CD4-positive, alpha-beta T cell treated with Interferon alpha-2 for 1 hour (primary cell): ENCODE measurements at regions not wholly inside any gene's neighbourhood (a gene's known extent, or its start where the extent isn't known, plus 50 kb on each side); places are given as distances from the start of the nearest gene placed in this dataset.

Source experiments
- DNase-seq, 2 donors: peaks; one replicate each; pipeline ENCODE4 v3.0.0-alpha.2; 2020 to 2022

DNA sequence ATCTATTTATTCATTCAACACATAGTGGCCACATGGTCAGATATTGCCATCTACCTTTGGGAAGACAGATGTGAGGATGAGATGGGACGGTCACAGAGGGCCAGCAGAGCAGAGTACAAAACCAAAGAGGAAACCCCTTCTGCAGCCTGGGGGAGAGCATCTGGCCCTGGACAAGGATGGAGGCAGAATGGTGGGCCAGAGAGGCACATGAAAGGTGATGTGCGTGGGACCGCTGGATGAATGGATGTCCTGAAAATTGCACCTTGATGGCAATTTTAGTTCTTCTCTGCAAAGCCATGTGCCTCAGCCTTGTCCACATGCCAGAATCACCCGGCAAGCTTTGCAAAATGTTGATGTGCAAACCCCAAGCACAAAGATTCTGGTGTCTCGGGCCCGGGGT lies 77.4 kb upstream of the CD93 start:
- DNase-seq = no peak

DNA sequence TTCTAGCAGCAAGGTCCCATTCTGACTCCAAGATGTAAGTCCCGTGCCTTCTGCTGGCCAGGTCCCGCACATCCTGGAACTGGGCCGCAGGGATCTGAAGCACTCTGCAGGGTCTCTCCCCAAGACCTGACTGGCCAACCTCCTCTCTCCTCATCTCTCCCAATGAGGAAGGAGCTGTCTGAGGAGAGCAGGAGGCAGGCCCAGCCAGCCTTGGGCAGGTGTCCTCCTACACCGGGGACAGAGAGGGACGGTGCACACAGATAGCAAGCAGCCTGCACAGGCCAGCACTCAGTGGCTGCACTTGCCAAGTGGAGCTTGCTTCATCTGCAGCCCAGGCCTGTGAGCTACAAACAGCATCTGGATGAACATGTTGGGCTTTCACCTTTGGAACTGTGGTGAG lies 76.8 kb upstream of the CD93 start:
- DNase-seq = no peak

DNA sequence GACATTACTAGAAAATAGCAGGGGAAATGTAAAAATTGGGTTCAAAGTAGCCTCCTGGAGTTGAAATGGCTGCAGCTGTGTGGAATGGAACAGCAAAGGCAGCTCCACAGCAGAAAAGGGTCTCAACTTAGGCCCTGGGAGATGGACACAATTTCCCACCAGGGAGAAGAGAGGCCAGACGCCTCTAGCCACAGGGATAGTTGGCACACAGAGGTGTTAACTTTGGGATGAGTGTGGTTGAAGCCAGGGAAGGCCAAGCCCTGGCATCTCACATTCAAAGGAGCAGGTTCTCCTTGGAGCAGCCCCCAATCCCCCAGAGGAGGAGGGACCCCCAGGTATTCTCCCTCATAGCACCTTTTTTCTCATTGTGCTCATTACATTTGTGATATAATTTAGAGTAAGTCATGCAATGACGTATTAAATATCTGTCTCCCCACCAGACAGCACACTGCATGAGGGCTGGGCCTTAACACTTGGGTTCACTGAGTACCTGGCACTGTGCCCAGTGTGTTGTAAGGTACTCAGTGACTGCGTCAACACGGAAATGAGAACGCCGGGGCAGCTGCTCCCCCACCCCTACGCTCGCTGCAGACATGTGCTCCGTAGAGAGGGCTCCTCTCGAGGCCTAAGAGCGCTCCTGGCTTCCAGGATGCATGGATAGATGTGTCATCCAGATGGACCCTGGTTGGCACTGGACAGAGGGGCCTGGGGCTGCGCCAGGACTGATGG lies 76.0 kb upstream of the CD93 start:
- peak; percentile 38 to 76 for DNase-seq

DNA sequence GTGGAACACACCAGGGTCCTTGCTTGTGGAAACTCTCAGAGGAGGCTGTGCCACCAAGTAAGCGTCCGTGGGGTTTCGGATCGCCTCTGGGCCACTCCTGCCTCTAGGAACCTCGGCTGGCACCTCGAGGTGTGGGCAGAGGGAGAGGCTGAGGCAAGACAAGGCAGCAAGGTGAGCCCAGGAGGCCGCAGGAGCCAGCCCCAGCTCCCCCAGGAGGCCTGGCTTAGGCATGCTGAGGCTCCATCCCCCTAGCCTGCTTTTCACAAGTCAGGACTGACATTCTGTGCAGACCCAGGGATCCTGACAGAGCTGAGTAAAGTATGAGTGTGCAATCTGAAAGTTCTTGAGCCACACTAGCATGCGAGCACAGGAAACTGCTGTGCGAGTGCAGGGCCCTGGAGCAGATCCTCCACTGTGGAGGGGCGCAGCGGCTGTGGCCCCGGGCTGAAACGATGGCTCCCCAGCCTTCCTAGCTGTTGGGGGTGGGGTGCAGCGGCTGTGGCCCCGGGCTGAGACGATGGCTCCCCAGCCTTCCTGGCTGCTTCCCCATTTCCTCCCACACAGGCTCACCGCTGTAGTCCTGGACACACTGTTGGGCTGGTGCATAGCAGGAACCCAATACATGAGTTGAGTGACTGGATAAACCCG lies 75.2 kb upstream of the CD93 start:
- no peak for DNase-seq

DNA sequence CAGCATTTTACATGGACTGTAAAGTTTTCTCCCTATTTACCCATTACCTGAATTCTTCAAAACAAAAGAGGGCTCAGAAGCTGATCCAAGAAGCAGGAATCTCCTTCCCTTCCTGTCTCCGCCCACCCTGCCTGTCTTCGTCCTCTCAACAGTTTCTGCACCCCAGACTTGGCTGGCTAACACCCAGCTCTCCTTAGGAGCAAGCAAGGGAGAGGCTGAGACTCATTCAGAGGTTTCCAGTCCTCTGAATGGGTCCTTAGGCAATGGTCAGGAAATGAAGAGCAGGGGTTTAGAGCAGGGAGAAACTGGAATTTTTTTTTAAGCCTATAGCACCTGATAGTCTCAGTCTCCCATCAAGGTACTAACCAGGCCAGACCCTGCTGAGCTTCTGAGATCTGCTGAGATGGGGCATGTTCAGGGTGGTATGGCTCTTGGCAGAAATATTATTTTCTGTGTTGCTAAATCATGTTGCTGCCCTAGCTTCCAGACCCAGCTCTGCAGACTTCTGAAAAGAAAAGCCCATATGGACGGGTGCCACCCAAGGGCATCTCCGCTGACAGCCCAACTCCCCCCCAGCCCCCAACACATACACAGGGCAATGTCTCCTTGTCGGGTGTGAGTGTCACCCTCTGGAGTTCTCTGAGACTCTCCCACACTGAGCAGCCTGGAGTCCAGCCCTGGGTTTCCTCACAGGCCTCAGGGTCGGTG lies 74.6 kb upstream of the CD93 start:
- no peak for DNase-seq

DNA sequence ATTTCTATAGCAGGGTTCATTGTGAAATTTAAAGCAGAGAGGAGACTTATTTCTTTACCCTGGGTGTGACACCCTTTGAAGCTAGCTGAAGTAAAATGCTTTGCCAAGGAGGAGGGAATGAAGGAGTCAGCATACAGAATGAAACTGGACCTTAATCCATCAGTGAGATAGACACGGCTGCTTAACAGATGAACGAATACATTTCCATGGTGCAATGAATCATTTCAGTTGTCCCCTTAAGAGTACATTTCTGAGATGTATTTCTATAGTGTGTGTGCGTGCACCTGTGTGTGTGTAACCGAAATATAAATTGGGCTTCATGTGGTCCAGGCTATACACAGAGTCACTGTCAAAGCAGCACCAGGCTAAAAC lies 73.8 kb upstream of the CD93 start:
- DNase-seq = no peak

DNA sequence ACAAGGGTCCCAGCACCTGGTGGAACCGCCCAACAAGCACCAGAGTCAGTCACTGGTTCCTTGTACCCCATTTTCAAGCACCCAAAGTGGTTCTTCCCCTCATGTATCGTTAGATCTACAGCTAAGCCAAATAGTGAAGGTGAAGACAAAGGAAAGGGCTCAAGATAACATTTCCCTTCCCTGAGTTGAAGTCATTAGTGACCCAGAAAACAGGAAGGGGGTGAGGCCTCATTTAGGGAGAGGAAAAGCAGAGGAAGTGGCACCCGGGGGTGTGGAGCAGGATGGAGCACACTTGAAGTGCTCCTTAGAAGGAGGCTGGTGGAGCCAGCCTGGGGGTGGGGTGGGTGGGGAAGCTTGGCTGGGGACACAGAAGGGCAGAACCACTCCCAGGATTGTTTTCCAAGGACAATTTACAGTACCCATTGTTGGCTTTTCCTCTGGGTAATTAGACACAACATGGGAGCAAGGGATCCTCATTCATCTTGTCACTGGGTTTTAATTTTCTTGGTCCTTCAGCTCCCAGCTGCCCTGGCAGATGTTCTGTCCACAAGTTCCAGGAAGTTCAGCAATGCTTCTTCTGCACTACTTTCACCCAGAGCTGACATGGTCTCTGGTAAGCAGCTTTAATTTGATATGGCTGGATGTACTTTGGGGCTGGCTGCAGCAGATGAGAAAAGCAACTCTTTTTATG lies 73.3 kb upstream of the CD93 start:
- no peak for DNase-seq

DNA sequence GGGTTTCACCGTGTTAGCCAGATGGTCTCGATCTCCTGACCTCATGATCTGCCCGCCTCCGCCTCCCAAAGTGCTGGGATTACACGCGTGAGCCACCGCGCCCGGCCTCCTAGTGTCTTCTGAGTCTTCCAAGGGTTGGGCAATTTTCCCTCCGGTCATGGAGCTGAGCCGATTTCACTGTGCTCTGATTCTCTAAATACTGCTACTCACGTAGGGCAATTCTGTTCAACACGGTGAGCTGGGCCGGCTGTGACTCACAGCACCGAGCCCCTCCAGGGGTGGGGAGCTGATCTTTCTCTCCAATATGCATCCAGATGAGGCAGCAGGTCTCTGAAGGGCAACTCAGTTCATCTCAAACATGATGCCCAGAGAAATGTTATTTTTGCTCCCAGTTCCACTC lies 71.6 kb upstream of the CD93 start:
- no peak for DNase-seq

DNA sequence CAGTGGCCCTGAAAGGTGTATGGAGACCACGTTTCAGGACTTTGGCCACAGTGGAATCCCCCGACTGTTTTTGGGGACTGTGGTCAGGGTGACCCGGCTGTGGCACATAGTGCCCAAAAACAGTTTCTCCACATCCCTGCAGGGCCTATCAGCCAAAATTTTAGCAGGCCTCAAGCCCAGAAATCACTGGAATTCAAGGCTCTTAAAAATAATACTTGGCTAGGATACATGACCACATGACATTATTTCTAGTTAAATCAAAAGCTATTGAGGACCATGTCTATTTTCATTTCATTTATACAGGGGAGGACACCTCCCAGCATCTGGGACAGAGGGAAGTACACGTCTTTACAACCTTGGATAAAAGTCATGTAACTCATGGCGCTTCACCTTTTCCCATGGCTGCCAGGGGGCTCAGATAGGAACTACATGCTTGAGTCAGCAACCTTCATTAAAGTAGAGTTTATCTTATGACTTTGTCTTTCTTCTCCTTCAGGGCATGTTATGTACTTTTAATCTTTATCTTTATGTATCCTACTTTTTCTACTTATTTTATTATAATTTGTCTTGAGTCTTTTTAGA lies 70.8 kb upstream of the CD93 start:
- no peak for DNase-seq

DNA sequence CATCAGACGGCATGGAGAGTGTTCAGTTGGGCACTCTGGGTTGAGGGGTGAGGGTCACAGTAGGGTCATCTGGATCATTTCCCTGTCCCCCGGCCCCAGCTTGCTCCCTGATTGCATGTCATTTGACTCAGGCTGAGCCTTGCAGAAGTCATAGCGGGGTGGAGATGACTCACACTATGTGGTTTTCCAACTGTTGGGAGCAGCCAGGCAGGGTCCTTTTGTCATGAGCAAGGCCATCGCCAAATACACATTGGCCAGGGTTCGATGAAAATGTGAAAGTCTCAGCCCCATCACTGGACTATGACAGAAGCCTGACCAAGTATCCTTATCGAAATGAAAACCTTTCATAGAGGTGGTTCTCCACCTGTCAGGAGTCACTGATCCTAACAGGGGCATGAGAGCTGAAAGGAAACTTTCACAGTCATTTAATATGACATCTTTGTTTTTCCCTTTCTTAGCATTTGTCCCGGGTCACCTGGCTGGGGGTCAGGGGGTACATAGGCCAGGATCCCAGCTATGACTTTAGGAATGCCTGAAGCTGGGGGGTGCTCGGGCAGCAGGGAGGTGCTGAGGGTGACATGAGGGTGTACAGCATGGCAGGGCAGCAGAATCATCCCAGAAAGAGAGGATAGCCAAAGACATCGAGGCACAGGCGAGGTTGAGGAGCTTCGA lies 70.2 kb upstream of the CD93 start:
- DNase-seq = peak in 1 of 2 donors; percentile 73

DNA sequence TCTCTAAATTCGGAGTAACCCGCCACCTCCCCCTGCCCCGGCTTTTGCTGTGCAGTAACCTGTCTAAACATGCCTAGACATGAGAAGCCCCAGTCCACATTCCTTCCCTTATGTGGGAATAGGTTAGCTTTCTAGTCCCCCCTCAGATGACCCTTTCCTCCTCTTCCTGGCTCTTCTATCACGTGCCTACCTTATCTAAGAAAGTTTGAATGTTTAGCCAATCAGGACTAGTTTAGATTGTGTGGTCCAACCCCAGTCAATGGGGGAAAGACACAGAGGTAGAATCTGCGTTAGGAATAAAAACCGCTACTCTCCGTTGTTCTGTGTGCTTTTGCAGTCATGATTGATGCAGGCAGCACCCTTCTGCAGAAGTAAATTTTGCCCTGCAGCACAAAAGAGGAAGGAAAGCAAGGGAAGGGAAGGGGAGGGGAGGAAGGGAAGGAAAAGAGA lies 69.0 kb upstream of the CD93 start:
- no peak for DNase-seq

DNA sequence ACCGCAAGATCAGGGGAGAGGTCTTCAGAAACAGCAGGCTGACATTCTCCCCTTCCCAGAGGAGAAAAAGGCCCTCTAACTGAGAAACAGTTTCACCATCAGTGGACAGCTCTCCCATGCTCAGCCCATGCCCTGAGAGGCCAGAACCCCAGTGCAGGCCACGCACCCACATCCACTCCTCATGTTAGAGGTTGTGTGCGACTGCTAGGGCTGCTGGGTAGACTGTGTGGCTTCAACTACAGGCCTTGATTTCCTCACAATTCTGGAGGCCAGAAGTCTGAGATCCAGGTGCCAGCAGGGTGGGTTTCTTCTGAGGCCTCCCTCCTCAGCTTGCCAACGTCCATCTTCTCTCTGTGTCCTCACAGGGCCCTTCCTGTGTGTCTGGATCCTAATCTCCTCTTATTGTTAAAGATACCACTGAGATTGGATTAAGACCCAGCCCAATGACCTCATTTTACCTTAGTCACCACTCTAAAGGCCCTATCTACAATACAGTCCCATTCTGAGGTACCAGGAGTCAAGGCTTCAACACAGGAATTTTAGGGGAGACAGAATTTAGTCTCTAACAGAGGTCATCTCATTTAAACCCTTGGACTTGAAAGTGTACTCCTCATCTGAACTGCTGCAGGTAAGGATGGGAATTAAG lies 67.7 kb upstream of the CD93 start:
- no peak for DNase-seq

DNA sequence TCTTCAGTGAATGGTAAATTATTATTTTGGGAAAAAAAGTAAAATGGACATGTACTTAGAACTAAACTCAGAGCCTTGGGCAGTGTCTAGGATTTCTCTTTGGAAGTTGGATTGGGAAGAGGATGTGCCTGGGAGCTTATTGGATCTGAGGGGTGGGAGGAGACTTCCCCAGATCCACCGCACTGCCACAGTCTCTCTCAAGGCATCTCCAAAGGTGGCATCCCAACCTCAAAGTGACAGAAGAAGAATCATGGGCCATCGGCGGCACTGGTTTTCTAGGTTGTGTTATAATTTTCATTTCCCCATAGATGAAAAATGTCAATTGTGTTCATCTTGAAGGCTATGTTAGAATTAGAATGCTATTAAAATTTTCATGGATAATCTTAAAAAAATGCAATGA lies 66.8 kb upstream of the CD93 start:
- no peak for DNase-seq

DNA sequence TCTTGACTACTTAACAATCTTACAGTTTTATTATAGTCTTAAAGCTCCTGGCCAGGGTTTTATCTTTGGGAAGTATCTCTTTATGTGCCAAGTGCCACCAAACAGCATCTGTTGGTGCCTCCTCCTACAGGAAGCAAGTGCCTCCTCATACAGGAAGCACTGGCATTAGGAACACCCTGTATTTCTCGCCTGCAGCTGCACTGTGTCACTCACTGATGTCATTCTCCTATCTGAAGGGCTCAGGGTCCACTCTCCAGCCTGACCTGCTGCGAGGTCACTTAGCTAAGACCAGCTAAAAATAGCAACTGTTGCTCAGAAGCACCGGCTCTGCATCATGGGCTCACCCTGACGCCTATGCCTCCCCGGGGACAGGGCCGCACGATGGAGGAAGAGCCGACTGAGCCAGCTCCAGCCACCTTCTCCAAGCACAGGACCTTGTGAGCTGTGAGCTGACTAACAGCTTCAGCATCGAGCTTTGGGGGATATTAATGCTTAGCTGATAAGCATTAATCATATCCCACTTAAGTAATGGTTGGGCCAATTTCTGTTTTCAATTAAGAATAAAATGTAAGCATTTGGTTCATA lies 66.3 kb upstream of the CD93 start:
- peak in 1 of 2 donors; percentile 72 for DNase-seq

DNA sequence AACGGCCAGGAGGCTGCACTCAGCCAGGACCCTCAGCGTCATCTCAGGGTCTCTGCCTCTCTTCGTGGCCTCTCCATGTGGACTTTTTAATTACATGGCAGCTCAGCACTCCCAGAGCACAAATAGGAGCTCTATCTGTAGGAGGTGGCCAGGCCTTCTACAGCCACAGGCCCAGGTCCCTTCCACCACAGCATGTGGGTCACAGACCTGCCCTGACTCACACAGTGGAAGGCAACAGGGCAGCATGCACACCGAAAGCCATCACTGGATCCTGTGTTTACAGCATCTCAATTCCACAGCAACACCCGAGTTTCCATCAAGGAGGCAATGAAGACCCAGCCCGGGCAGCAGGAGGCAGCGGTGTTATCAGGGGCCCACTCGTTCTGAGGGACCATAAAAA lies 65.8 kb upstream of the CD93 start:
- no peak for DNase-seq

DNA sequence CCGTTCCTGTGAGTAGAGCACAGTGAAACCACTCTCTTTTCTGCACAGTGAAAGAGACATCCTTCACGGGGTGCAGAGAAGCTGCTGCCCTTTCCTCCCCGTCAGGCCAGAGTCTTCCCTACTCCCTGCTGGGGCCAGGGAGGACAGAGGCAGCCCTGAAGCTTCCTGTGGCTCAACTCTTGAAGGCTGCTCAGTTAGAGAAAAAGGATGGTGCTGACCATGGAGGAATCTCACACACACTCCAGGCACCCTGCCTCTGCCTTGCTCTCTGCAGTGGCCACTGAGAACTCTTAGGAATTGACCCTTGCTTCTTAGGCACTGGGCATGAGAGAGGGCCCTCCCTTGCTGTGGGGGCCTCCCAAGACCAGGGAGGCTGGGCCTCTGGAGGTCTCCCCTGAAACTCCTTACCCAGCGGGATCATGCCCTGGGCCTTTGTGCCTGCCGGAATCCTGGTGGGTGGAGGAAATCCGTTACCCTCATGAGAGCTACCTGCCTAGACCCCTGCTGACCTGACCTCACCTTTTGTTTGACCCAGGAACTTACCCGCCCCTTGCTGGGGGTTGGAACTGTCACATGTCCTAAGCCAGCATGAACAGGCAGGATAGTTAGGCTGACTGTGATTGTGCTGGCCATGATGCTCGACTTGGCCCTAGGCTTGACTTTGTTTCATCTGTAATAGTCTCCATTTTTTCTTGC lies 65.0 kb upstream of the CD93 start:
- DNase-seq = no peak

DNA sequence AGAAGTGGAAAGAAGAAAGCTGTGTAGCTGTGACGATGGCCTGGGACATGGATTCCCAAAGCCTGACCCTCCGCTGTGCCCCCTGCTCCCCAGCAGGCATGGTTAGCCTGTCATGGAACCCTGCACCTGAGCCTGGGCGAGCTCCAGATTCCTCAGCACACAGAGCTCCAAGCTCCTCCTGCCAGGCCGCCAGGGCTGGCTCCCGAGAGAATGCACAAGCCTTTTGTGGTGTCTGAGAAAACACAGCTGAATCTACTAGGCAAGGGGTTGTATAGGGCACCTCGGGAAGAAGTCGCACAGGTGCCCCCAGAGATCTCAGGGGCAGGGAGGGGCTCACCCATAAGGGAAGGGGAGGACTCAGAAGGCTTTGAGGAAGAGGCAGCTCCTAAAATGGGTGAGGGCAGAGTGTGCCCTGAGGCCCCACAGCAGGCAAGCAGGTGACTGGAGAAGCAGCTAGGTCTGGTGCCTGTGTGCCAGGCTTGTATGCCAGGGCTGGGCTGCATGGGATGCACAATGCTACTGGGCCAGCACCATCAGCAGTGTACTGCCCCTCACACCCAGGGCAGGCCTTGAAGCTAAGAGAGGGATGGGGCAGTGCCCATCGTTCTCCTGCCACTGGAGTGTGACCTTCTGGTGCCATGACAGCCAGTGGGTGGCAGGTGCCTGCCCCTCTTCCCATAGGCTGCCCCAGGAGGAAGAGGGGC lies 64.3 kb upstream of the CD93 start:
- no peak for DNase-seq

DNA sequence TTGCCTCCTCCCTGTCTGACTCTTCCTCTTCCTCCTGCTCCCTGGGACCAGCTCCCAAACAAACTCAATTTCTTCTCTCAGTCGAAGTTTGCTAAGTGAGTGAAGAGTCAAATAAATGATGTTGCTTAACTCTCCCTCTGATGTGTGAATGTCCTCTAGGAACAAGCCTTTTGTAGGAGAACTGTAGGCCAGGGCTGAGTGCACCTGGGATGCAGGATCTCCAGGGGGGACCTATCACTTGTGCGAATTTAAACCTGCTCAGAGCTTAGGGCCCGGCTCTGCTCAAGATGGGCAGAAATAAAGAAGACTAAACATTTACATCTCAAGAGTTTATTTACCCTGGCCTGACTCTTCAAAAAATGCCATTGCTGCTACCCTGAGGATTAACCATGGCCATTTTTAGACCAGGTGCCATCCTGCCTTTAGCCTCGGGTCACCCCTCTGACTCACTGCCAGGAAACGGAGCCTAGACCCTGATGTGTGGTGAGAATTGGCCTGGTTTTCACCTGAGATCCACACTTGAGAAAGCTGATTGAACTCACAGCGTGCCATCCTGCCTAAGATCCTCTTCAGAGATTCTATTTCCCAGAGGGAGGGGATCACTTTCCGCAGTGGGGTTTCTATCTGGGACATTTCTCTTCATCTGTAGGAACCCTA lies 63.6 kb upstream of the CD93 start:
- no peak for DNase-seq

DNA sequence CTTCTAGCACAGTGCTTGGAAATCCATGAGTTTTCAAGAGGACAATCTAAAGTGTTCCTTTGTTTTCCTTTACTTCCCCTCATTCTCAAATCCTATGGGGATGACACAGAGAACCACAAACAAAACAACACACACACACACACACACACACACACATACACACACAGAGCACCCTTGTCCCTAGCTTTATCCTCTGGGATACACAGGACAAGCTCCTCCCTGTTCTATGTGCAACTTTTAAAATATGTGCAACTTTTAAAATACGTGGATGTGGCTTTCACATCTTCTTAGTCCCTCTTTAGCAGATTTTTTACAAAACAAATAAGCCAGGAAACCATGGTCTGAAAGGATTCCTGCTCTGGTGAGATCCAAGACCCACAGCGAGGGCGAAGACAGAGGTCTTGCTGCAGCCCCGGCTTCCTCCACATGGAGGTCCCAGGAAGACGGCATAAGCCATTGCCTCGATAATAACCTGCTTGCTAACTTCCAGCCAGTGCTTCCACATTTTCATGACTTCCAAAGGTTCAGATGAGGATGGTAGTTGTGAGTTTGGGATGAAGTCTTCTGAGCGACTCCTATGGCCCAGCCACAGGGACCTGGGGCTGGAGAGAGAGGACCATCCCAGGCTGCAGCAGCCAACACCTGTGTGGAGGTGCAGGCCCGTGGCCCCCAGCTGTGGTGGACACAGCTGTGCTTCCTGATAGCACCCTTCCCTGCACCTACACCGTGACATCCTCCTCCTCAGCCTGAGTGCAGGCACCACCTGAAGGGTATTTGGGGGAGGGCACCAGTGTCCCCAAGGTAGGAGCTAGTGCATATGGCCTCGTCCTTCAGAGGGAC lies 62.8 kb upstream of the CD93 start:
- DNase-seq = no peak
